H1 (cell line): ENCODE measurements at regions not wholly inside any gene's neighbourhood (a gene's known extent, or its start where the extent isn't known, plus 50 kb on each side); places are given as distances from the start of the nearest gene placed in this dataset.

Source experiments
- CTCF ChIA-PET: fragments of 300-600 bp; sonication (Branson Sonifier 250); formaldehyde crosslinking; loops from one replicate; lab custom pipeline; 2021; ENCODE audit not compliant: partially characterized antibody; lab: Charles Lee
- POLR2A ChIA-PET: fragments of 300-600 bp; sonication (Branson Sonifier 250); formaldehyde crosslinking; loops from one replicate; lab custom pipeline; 2021; ENCODE audit warnings: inconsistent platforms; ENCODE audit not compliant: partially characterized antibody; lab: Charles Lee
- DNase-seq, 2 experiments: peaks; one replicate each; pipeline versions ENCODE4 v3.0.0 to v3.0.0-alpha.2; 2010 to 2022; ENCODE audit warnings: low spot score in 2 of 2, low read depth in 1 of 2, mixed read lengths in 1 of 2
- FAIRE-seq: peaks from 2 replicates; lab custom pipeline; 2011; peaks lifted over from hg19 to GRCh38; lab: Jason Lieb, UNC
- H2AFZ ChIP-seq: 2 replicates; pipeline ENCODE4 v1.8.1; 2012; ENCODE audit warnings: low read length, inconsistent platforms
- H2AK5ac ChIP-seq: 2 replicates; pipeline ENCODE4 v1.6.1; 2013; ENCODE audit warnings: low read depth, low read length
- H2BK120ac ChIP-seq: replicated peaks from 2 replicates; pipeline ENCODE3; 2013; ENCODE audit warnings: low read depth, low read length, inconsistent platforms
- H2BK12ac ChIP-seq: 2 replicates; pipeline ENCODE4 v1.6.1; 2013; ENCODE audit warnings: low read depth, low read length
- H2BK15ac ChIP-seq: 2 replicates; pipeline ENCODE4 v1.6.1; 2013; ENCODE audit warnings: low read length
- H2BK20ac ChIP-seq: 2 replicates; pipeline ENCODE4 v1.6.1; 2013; ENCODE audit warnings: low read length
- H2BK5ac ChIP-seq: 2 replicates; pipeline ENCODE4 v1.6.1; 2013; ENCODE audit warnings: low read depth, low read length
- H3K14ac ChIP-seq: 2 replicates; pipeline ENCODE4 v1.6.1; 2013; ENCODE audit warnings: inconsistent platforms; ENCODE audit not compliant: insufficient read length
- H3K18ac ChIP-seq: 2 replicates; pipeline ENCODE4 v1.6.1; 2013; ENCODE audit warnings: low read length; ENCODE audit errors: extremely low read depth
- H3K23ac ChIP-seq: 2 replicates; pipeline ENCODE4 v1.6.1; 2013; ENCODE audit warnings: inconsistent platforms; ENCODE audit not compliant: insufficient read length
- H3K23me2 ChIP-seq: 2 replicates; pipeline ENCODE4 v1.6.1; 2013; ENCODE audit warnings: low read depth, low read length
- H3K27ac ChIP-seq: 2 replicates; pipeline ENCODE4 v1.6.1; 2011; ENCODE audit warnings: low read depth, low read length, inconsistent platforms
- H3K27me3 ChIP-seq, 4 experiments: replicated peaks in 1 of 4; 1 replicate in 1 of 4; 2 replicates in 3 of 4; pipeline versions ENCODE4 v1.6.1 to v1.8.1; 2011 to 2013; ENCODE audit warnings: low read length in 3 of 4, mild to moderate bottlenecking in 3 of 4, inconsistent platforms in 2 of 4, mixed read lengths in 2 of 4, moderate library complexity in 1 of 4; ENCODE audit not compliant: control insufficient read depth in 3 of 4, insufficient read depth in 3 of 4; ENCODE audit errors: extremely low read depth in 1 of 4
- H3K36me3 ChIP-seq, 4 experiments: 2 replicates each; pipeline versions ENCODE4 v1.6.1 to v1.8.1; 2011 to 2013; ENCODE audit warnings: mild to moderate bottlenecking in 4 of 4, low read length in 3 of 4, moderate library complexity in 2 of 4, control low read depth in 1 of 4, inconsistent platforms in 1 of 4; ENCODE audit not compliant: insufficient read depth in 4 of 4, control insufficient read depth in 2 of 4
- H3K4ac ChIP-seq: replicated peaks from 2 replicates; pipeline ENCODE3; 2013; ENCODE audit warnings: low read length, low read depth, mixed read lengths, inconsistent platforms; ENCODE audit not compliant: insufficient read length
- H3K4me1 ChIP-seq, 4 experiments: replicated peaks in 1 of 4; 1 replicate in 1 of 4; 2 replicates in 3 of 4; pipeline versions ENCODE4 v1.6.1 to v1.8.1; 2011 to 2013; ENCODE audit warnings: low read length in 3 of 4, inconsistent platforms in 2 of 4, mixed read lengths in 1 of 4; ENCODE audit not compliant: insufficient read depth in 4 of 4, control insufficient read depth in 3 of 4
- H3K4me2 ChIP-seq, 2 experiments: 2 replicates each; pipeline versions ENCODE4 v1.6.1 to v1.8.1; 2011 to 2013; ENCODE audit warnings: low read depth in 2 of 2, low read length in 2 of 2, control low read depth in 1 of 2, inconsistent platforms in 1 of 2, mild to moderate bottlenecking in 1 of 2; ENCODE audit not compliant: insufficient read depth in 1 of 2
- H3K4me3 ChIP-seq, 4 experiments: fragments of 200-600, 300-600 bp in 1 of 4; sonication (generic), shearing (Covaris generic), sonication (Bioruptor Twin) in 1 of 4; 2 replicates each; pipeline versions ENCODE4 v1.5.1 to v1.8.1; 2011 to 2016; ENCODE audit warnings: low read length in 4 of 4, low read depth in 3 of 4, control low read depth in 2 of 4, inconsistent platforms in 2 of 4, mild to moderate bottlenecking in 2 of 4, mixed read lengths in 1 of 4, moderate library complexity in 1 of 4; ENCODE audit not compliant: insufficient read depth in 2 of 4; ENCODE audit errors: extremely low read depth in 1 of 4
- H3K56ac ChIP-seq: replicated peaks from 2 replicates; pipeline ENCODE3; 2013; ENCODE audit warnings: low read depth, mild to moderate bottlenecking, mixed read lengths, low read length, inconsistent platforms; ENCODE audit not compliant: insufficient read length
- H3K79me1 ChIP-seq: 2 replicates; pipeline ENCODE4 v1.6.1; 2013; ENCODE audit warnings: low read depth, low read length, control low read depth
- H3K79me2 ChIP-seq, 2 experiments: 2 replicates each; pipeline versions ENCODE4 v1.6.1 to v1.8.1; 2012 to 2013; ENCODE audit warnings: low read length in 2 of 2, mild to moderate bottlenecking in 2 of 2, inconsistent platforms in 1 of 2; ENCODE audit not compliant: insufficient read depth in 2 of 2, control insufficient read depth in 1 of 2
- H3K9ac ChIP-seq, 4 experiments: replicated peaks in 1 of 4; 1 replicate in 1 of 4; 2 replicates in 3 of 4; pipeline versions ENCODE4 v1.6.1 to v1.8.1; 2011 to 2013; ENCODE audit warnings: low read depth in 3 of 4, low read length in 3 of 4, control low read depth in 2 of 4, mild to moderate bottlenecking in 2 of 4, moderate library complexity in 2 of 4, inconsistent platforms in 1 of 4; ENCODE audit errors: extremely low read depth in 1 of 4
- H3K9me3 ChIP-seq, 2 experiments: 2 replicates each; pipeline versions ENCODE4 v1.6.1 to v1.8.1; 2012 to 2013; ENCODE audit warnings: mild to moderate bottlenecking in 2 of 2, moderate library complexity in 2 of 2, control low read depth in 1 of 2, inconsistent platforms in 1 of 2, low read depth in 1 of 2, low read length in 1 of 2, mixed read lengths in 1 of 2; ENCODE audit not compliant: insufficient read depth in 2 of 2
- H4K20me1 ChIP-seq, 2 experiments: replicated peaks in 1 of 2; 2 replicates each; pipeline versions ENCODE3 to v1.8.1; 2011 to 2013; ENCODE audit warnings: inconsistent platforms in 2 of 2, low read length in 2 of 2, mild to moderate bottlenecking in 1 of 2; ENCODE audit not compliant: insufficient read depth in 2 of 2, control insufficient read depth in 1 of 2
- H4K5ac ChIP-seq: 2 replicates; pipeline ENCODE4 v1.6.1; 2013; ENCODE audit warnings: low read length, low read depth, mixed read lengths, inconsistent platforms; ENCODE audit not compliant: insufficient read length
- H4K8ac ChIP-seq: 2 replicates; pipeline ENCODE4 v1.8.0; 2013; ENCODE audit warnings: mild to moderate bottlenecking, moderate library complexity, low read length, inconsistent platforms; ENCODE audit not compliant: insufficient read depth; ENCODE audit errors: extremely low read depth
- H4K91ac ChIP-seq: replicated peaks from 2 replicates; pipeline ENCODE3; 2013; ENCODE audit warnings: low read length, mixed read lengths, inconsistent platforms; ENCODE audit not compliant: insufficient read length
- ATF3 ChIP-seq: IDR thresholded peaks from 2 replicates; pipeline ENCODE4 v1.6.1; 2011; ENCODE audit warnings: low read depth, mild to moderate bottlenecking, low read length; ENCODE audit not compliant: insufficient read depth
- BCL11A ChIP-seq, 2 experiments: IDR thresholded peaks; one replicate each; pipeline ENCODE4 v1.6.1; 2011; ENCODE audit warnings: low read depth in 2 of 2, low read length in 2 of 2, mild to moderate bottlenecking in 2 of 2
- BRCA1 ChIP-seq: IDR thresholded peaks from 2 replicates; pipeline ENCODE4 v1.6.1; 2012; ENCODE audit warnings: low read depth, low read length, improper control_type of control experiment
- EP300 ChIP-seq, 2 experiments: IDR thresholded peaks; 1 replicate in 1 of 2; 2 replicates in 1 of 2; pipeline ENCODE4 v1.6.1; 2011 to 2012; ENCODE audit warnings: low read depth in 2 of 2, low read length in 2 of 2, mild to moderate bottlenecking in 2 of 2, borderline replicate concordance in 1 of 2, inconsistent platforms in 1 of 2, moderate library complexity in 1 of 2
- HDAC6 ChIP-seq: IDR thresholded peaks from one replicate; pipeline ENCODE4 v1.7.1; 2012; ENCODE audit warnings: low read depth, mild to moderate bottlenecking, inconsistent platforms, low read length, moderate library complexity
- JUN ChIP-seq: IDR thresholded peaks from 2 replicates; pipeline ENCODE4 v1.6.1; 2011; ENCODE audit warnings: low read depth, mild to moderate bottlenecking, improper control_type of control experiment, low read length
- PHF8 ChIP-seq: fragments of 200-600 bp; sonication (generic); conservative IDR thresholded peaks from 2 replicates; pipeline ENCODE4 v1.7.1; 2012; ENCODE audit warnings: low read depth, mild to moderate bottlenecking, inconsistent platforms, low read length, moderate library complexity
- POLR2A ChIP-seq, 2 experiments: IDR thresholded peaks; 1 replicate in 1 of 2; 2 replicates in 1 of 2; pipeline ENCODE4 v1.6.1; 2011; ENCODE audit warnings: low read depth in 2 of 2, low read length in 2 of 2, mild to moderate bottlenecking in 2 of 2; ENCODE audit errors: control extremely low read depth in 1 of 2
- POU5F1 ChIP-seq: IDR thresholded peaks from 2 replicates; pipeline ENCODE4 v1.6.1; 2011; ENCODE audit warnings: low read depth, mild to moderate bottlenecking, low read length, moderate library complexity
- RAD21 ChIP-seq, 2 experiments: IDR thresholded peaks in 1 of 2; conservative IDR thresholded peaks in 1 of 2; 2 replicates each; pipeline ENCODE4 v1.6.1; 2011; ENCODE audit warnings: low read depth in 2 of 2, low read length in 2 of 2, improper control_type of control experiment in 1 of 2, inconsistent platforms in 1 of 2, mild to moderate bottlenecking in 1 of 2, moderate library complexity in 1 of 2
- RFX5 ChIP-seq: IDR thresholded peaks from 2 replicates; pipeline ENCODE4 v1.6.1; 2011; ENCODE audit warnings: low read depth, low read length, improper control_type of control experiment, borderline replicate concordance
- RNF2 ChIP-seq: fragments of 200-900, 300-1000 bp; sonication (generic); IDR thresholded peaks from 2 replicates; pipeline ENCODE4 v1.7.1; 2016; ENCODE audit warnings: borderline replicate concordance, low read depth, mild to moderate bottlenecking, antibody characterized with exemption, low read length; ENCODE audit not compliant: poor library complexity, severe bottlenecking; ENCODE audit errors: missing control alignments
- SIRT6 ChIP-seq: IDR thresholded peaks from one replicate; pipeline ENCODE4 v1.7.1; 2012; ENCODE audit warnings: low read length, inconsistent platforms
- SIX5 ChIP-seq: IDR thresholded peaks from 2 replicates; pipeline ENCODE4 v1.6.1; 2011; ENCODE audit warnings: mild to moderate bottlenecking, low read depth, low read length
- TCF12 ChIP-seq: IDR thresholded peaks from 2 replicates; pipeline ENCODE4 v1.6.1; 2011; ENCODE audit warnings: low read depth, mild to moderate bottlenecking, low read length
- WGBS, 2 experiments: shearing (Covaris generic) in 1 of 2; methylation state at CpG; one replicate each; pipeline versions ENCODE4 v1.1.6 to v1.1.7; 2013 to 2015; ENCODE audit warnings: low lambda C conversion rate in 2 of 2, mixed read lengths in 2 of 2, inconsistent platforms in 1 of 2, low coverage in 1 of 2, missing lambda C conversion rate in 1 of 2; ENCODE audit not compliant: insufficient replicate concordance in 2 of 2, insufficient coverage in 1 of 2, insufficient read length in 1 of 2; ENCODE audit errors: extremely low coverage in 1 of 2, missing lambda C conversion rate in 1 of 2; 5-methylcytosine and 5-hydroxymethylcytosine counted together

GRCh38 chr14:39628087-39628486, 195.9 kb upstream of the FBXO33 start:
- Histone ChIP-seq H3K56ac (no peak overlapping the region), H2BK120ac (no peak overlapping the region), H2BK5ac (no peak overlapping the region), H2BK15ac (no peak overlapping the region), H2AFZ (no peak overlapping the region), H3K36me3 (no peaks in the 10 kb centered on the region), H4K5ac (no peak overlapping the region), H2BK20ac (no peak overlapping the region), H3K9ac (no peak overlapping the region), H3K4me2 (no peak overlapping the region), H3K79me1 (no peaks in the 10 kb centered on the region), H3K79me2 (no peaks in the 10 kb centered on the region), H3K4me3 (no peak overlapping the region), H3K27ac (no peak overlapping the region), H3K9me3 (no peaks in the 10 kb centered on the region), H2BK12ac (no peak overlapping the region), H3K27me3 (no peaks in the 10 kb centered on the region), H3K14ac (no peak overlapping the region), H3K23ac (no peak overlapping the region), H4K91ac (no peak overlapping the region), H2AK5ac (no peak overlapping the region), H3K4ac (no peak overlapping the region), H3K4me1 (no peaks in the 10 kb centered on the region), H4K20me1 (no peaks in the 10 kb centered on the region), H3K23me2 (no peaks in the 10 kb centered on the region), H4K8ac (no peak overlapping the region), H3K18ac (no peak overlapping the region)
- no peak for FAIRE-seq
- 59% methylated on average over 3 of the region's 3 CpGs; no CpG with 5 or more reads in 1 of the 2 experiments for WGBS, 2 experiments
- DNase-seq: no peak
- CTCF ChIA-PET: interaction anchor here (2.2 kb wide), 1 partner anchor 11 kb away, joined by 8 read pairs; no protein-coding TSS in a partner anchor
- POLR2A ChIA-PET: no interaction called here
- TF ChIP-seq TCF12 (no peak), JUN (no peak), RNF2 (no peak), EP300 (IDR thresholded peaks at IDR 0.05; ENCODE audit: borderline replicate concordance in 1 of 2, low read depth in 2 of 2, low read length in 2 of 2) (no peak), SIX5 (no peak), SIRT6 (no peak), BCL11A (IDR thresholded peaks at IDR 0.05; ENCODE audit: low read depth in 2 of 2, low read length in 2 of 2) (no peak), RAD21 (IDR thresholded peaks at IDR 0.05 in 1 of 2, conservative IDR thresholded peaks at IDR 0.05 in 1 of 2; ENCODE audit: low read depth in 2 of 2, low read length in 2 of 2) (no peak), POU5F1 (no peak), HDAC6 (no peak), ATF3 (no peak), BRCA1 (no peak), POLR2A (IDR thresholded peaks at IDR 0.05; ENCODE audit: control extremely low read depth in 1 of 2, low read depth in 2 of 2, low read length in 2 of 2) (no peak), RFX5 (no peak), PHF8 (no peak)
